Esophagus muscularis mucosa (tissue), 4 donors: ENCODE measurements at regions not wholly inside any gene's neighbourhood (a gene's known extent, or its start where the extent isn't known, plus 50 kb on each side); places are given as distances from the start of the nearest gene placed in this dataset.

Source experiments
- EP300 ChIP-seq: sonication (generic); formaldehyde crosslinking; IDR thresholded peaks from one replicate; pipeline ENCODE4 v1.6.1; 2017; ENCODE audit warnings: antibody characterized with exemption
- POLR2A ChIP-seq: fragments of 450-650 bp; IDR thresholded peaks from one replicate; pipeline ENCODE4 v1.6.1; 2017; ENCODE audit warnings: antibody characterized with exemption, moderate library complexity, mild to moderate bottlenecking, low read depth
- POLR2AphosphoS5 ChIP-seq, 2 donors: sonication (generic); formaldehyde crosslinking; IDR thresholded peaks; one replicate each; pipeline ENCODE4 v1.6.1; 2017; ENCODE audit warnings: antibody characterized with exemption in 2 of 2
- TF ChIP-seq, protein P1 (sequence below), 3 experiments: fragments of 200-600 bp in 2 of 3; fragments of 450-650 bp in 1 of 3; sonication (generic) in 2 of 3; IDR thresholded peaks; one replicate each; pipeline ENCODE4 v1.5.1; 2017 to 2019; ENCODE audit warnings: antibody characterized with exemption in 3 of 3, mild to moderate bottlenecking in 2 of 3, moderate library complexity in 1 of 3

DNA sequence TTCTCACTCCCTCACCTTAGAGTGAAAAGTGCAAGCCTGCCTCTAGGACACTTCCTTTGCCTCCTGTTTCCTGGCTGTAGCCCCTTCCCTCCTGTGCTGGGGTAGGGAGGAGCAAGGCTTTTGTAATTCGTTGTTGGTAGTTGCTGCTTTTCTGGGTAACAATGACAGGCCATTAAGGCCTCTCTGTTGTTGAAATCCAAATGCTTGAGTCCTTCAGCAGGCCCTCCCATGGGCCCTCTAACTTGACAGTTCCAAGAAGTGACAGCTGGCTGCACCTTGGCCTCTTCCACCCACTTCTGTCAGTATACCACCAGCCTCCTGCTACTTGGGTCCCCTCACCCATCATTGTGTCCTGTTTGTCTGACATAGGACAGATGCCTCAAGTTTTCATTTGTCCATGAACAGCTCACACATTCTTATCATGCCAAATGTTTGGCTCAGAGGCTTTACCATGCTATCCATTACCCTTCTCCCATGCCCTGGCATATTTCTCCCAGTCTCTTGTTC is 103.7 kb upstream of the PDE3A start:
- TF ChIP-seq, protein P1, sequence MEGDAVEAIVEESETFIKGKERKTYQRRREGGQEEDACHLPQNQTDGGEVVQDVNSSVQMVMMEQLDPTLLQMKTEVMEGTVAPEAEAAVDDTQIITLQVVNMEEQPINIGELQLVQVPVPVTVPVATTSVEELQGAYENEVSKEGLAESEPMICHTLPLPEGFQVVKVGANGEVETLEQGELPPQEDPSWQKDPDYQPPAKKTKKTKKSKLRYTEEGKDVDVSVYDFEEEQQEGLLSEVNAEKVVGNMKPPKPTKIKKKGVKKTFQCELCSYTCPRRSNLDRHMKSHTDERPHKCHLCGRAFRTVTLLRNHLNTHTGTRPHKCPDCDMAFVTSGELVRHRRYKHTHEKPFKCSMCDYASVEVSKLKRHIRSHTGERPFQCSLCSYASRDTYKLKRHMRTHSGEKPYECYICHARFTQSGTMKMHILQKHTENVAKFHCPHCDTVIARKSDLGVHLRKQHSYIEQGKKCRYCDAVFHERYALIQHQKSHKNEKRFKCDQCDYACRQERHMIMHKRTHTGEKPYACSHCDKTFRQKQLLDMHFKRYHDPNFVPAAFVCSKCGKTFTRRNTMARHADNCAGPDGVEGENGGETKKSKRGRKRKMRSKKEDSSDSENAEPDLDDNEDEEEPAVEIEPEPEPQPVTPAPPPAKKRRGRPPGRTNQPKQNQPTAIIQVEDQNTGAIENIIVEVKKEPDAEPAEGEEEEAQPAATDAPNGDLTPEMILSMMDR (IDR thresholded peaks at IDR 0.05) = no peak
- TF ChIP-seq POLR2A = no peak
- TF ChIP-seq EP300 = no peak
- TF ChIP-seq POLR2AphosphoS5 (IDR thresholded peaks at IDR 0.05) = no peak
